CD14-positive monocyte (primary cell): ENCODE measurements at regions not wholly inside any gene's neighbourhood (a gene's known extent, or its start where the extent isn't known, plus 50 kb on each side); places are given as distances from the start of the nearest gene placed in this dataset.

Experiments used
- DNase-seq, 3 donors: peaks; one replicate each; pipeline ENCODE4 v3.0.0-alpha.2; 2011 to 2022
- H2AFZ ChIP-seq: 2 replicates; pipeline ENCODE4 v1.6.0; 2012; ENCODE audit warnings: mild to moderate bottlenecking, low read depth, low read length, inconsistent platforms; ENCODE audit not compliant: insufficient read depth, poor library complexity, severe bottlenecking
- H3K27ac ChIP-seq, 2 donors: 1 replicate in 1 of 2; 2 replicates in 1 of 2; pipeline ENCODE4 v1.5.1; 2012 to 2013; ENCODE audit warnings: low read length in 2 of 2, control low read depth in 1 of 2, inconsistent platforms in 1 of 2, low read depth in 1 of 2, mild to moderate bottlenecking in 1 of 2
- H3K27me3 ChIP-seq, 2 donors: one replicate each; pipeline versions ENCODE4 v1.6.0 to v1.6.1; 2011 to 2013; ENCODE audit warnings: low read length in 2 of 2; ENCODE audit not compliant: control insufficient read depth in 2 of 2, insufficient read depth in 2 of 2
- H3K36me3 ChIP-seq, 2 donors: replicated peaks in 1 of 2; 1 replicate in 1 of 2; 2 replicates in 1 of 2; pipeline versions ENCODE4 v1.5.1 to v1.6.1; 2012 to 2013; ENCODE audit warnings: low read length in 2 of 2, control low read depth in 1 of 2, inconsistent platforms in 1 of 2, mild to moderate bottlenecking in 1 of 2; ENCODE audit not compliant: insufficient read depth in 2 of 2, control insufficient read depth in 1 of 2
- H3K4me1 ChIP-seq, 2 donors: 1 replicate in 1 of 2; 2 replicates in 1 of 2; pipeline versions ENCODE4 v1.5.1 to v1.6.1; 2012 to 2013; ENCODE audit warnings: low read length in 2 of 2, control low read depth in 1 of 2, inconsistent platforms in 1 of 2, mild to moderate bottlenecking in 1 of 2, moderate library complexity in 1 of 2; ENCODE audit not compliant: insufficient read depth in 2 of 2, control insufficient read depth in 1 of 2
- H3K4me2 ChIP-seq: replicated peaks from 2 replicates; pipeline ENCODE3; 2012; ENCODE audit warnings: low read length, moderate library complexity, mild to moderate bottlenecking; ENCODE audit not compliant: poor library complexity, severe bottlenecking; ENCODE audit errors: extremely low read depth
- H3K4me3 ChIP-seq, 3 experiments: fragments of 200-600 bp in 1 of 3; sonication (generic) in 1 of 3; replicated peaks in 1 of 3; 1 replicate in 2 of 3; 2 replicates in 1 of 3; pipeline ENCODE4 v1.5.1; 2011 to 2013; ENCODE audit warnings: low read length in 3 of 3, mild to moderate bottlenecking in 3 of 3, control low read depth in 2 of 3, low read depth in 2 of 3, inconsistent platforms in 1 of 3, moderate library complexity in 1 of 3
- H3K79me2 ChIP-seq: 2 replicates; pipeline ENCODE4 v1.6.0; 2012; ENCODE audit warnings: mild to moderate bottlenecking, control low read depth, inconsistent platforms, low read length, moderate library complexity; ENCODE audit not compliant: insufficient read depth
- H3K9ac ChIP-seq: 2 replicates; pipeline ENCODE4 v1.6.0; 2017; ENCODE audit warnings: low read length, mild to moderate bottlenecking; ENCODE audit not compliant: insufficient read depth, poor library complexity, severe bottlenecking
- H3K9me3 ChIP-seq, 2 donors: replicated peaks in 1 of 2; 1 replicate in 1 of 2; 2 replicates in 1 of 2; pipeline versions ENCODE4 v1.5.1 to v1.6.1; 2012 to 2013; ENCODE audit warnings: low read length in 2 of 2, control low read depth in 1 of 2; ENCODE audit not compliant: control insufficient read depth in 1 of 2, insufficient read depth in 1 of 2
- H4K20me1 ChIP-seq: 2 replicates; pipeline ENCODE4 v1.6.0; 2012; ENCODE audit warnings: mild to moderate bottlenecking, low read length, control low read depth, moderate library complexity; ENCODE audit not compliant: insufficient read depth
- H3K27ac Mint-ChIP-seq, 7 donors: one replicate each; pipeline ENCODE4 v1.8.0; 2020; ENCODE audit warnings: mild to moderate bottlenecking in 7 of 7, mixed read lengths in 7 of 7, moderate library complexity in 6 of 7, inconsistent platforms in 2 of 7
- H3K27me3 Mint-ChIP-seq, 3 donors: one replicate each; pipeline ENCODE4 v1.8.0; 2021 to 2022; ENCODE audit warnings: low read depth in 3 of 3, mild to moderate bottlenecking in 3 of 3, mixed read lengths in 3 of 3, moderate library complexity in 3 of 3, inconsistent platforms in 1 of 3
- H3K36me3 Mint-ChIP-seq, 2 donors: one replicate each; pipeline ENCODE4 v1.8.0; 2020; ENCODE audit warnings: mixed read lengths in 2 of 2, inconsistent platforms in 1 of 2, mild to moderate bottlenecking in 1 of 2
- H3K4me1 Mint-ChIP-seq: one replicate; pipeline ENCODE4 v1.8.0; 2020; ENCODE audit warnings: mild to moderate bottlenecking, mixed read lengths
- H3K4me3 Mint-ChIP-seq, 2 donors: one replicate each; pipeline ENCODE4 v1.8.0; 2020; ENCODE audit warnings: mild to moderate bottlenecking in 2 of 2, mixed read lengths in 2 of 2, moderate library complexity in 1 of 2
- H3K9me3 Mint-ChIP-seq, 7 donors: one replicate each; pipeline ENCODE4 v1.8.0; 2020 to 2022; ENCODE audit warnings: mixed read lengths in 7 of 7, mild to moderate bottlenecking in 6 of 7, moderate library complexity in 6 of 7, inconsistent platforms in 2 of 7
- CTCF ChIP-seq: fragments of 200-600 bp; IDR thresholded peaks from one replicate; pipeline ENCODE4 v1.8.0; 2022; ENCODE audit warnings: antibody characterized with exemption, mild to moderate bottlenecking
- WGBS: methylation state at CpG from one replicate; pipeline ENCODE4 v1.1.5; 2013; ENCODE audit warnings: missing lambda C conversion rate; ENCODE audit not compliant: insufficient coverage; 5-methylcytosine and 5-hydroxymethylcytosine counted together
- intact Hi-C, 2 donors: fragments of 100-400 bp; cut with micrococcal nuclease; formaldehyde crosslinking; loops; one replicate each; pipeline versions ENCODE4 v1.15.0 to v1.15.1; 2023

GRCh38 chr9:115445655-115446054, 327.7 kb upstream of the TNC start:
- no peak for TF ChIP-seq CTCF
- DNase-seq: no peak
- H3K4me1 Mint-ChIP-seq: no peaks in the 10 kb centered on the region
- peaks cover 0 to 2% (median 0%) of the 10 kb centered on the region in 3 donors for H3K27me3 Mint-ChIP-seq
- Histone ChIP-seq H3K27ac (no peak overlapping the region), H3K4me1 (no peaks in the 10 kb centered on the region), H3K9me3 (no peaks in the 10 kb centered on the region), H3K27me3 (no peaks in the 10 kb centered on the region), H4K20me1 (no peaks in the 10 kb centered on the region), H3K4me2 (no peak overlapping the region), H3K9ac (no peak overlapping the region), H2AFZ (no peak overlapping the region), H3K4me3 (no peak overlapping the region), H3K36me3 (no peaks in the 10 kb centered on the region), H3K79me2 (no peaks in the 10 kb centered on the region)
- 90% methylated on average over 2 of the region's 3 CpGs for WGBS
- intact Hi-C loops: no loop called here
- no peaks in the 10 kb centered on the region for H3K36me3 Mint-ChIP-seq
- H3K27ac Mint-ChIP-seq: no peak overlapping the region
- H3K9me3 Mint-ChIP-seq: peaks cover 0 to 6% (median 0%) of the 10 kb centered on the region in 7 donors
- no peak overlapping the region for H3K4me3 Mint-ChIP-seq

GRCh38 chr9:115456515-115456914, 338.6 kb upstream of the TNC start:
- H3K4me3 ChIP-seq: no peak overlapping the region
- no peak overlapping the region for H2AFZ ChIP-seq
- intact Hi-C loops: no loop called here
- H3K4me1 Mint-ChIP-seq: no peaks in the 10 kb centered on the region
- no peak overlapping the region for H3K27ac ChIP-seq
- H3K4me3 Mint-ChIP-seq: no peak overlapping the region
- no peaks in the 10 kb centered on the region for H3K36me3 Mint-ChIP-seq
- no peaks in the 10 kb centered on the region for H3K79me2 ChIP-seq
- no peak for DNase-seq
- peaks cover 0 to 18% (median 6%) of the 10 kb centered on the region in 7 donors for H3K9me3 Mint-ChIP-seq
- no peaks in the 10 kb centered on the region for H3K27me3 ChIP-seq
- H3K9me3 ChIP-seq: peaks cover 0 to 4% of the 10 kb centered on the region in 2 donors
- no peak overlapping the region for H3K4me2 ChIP-seq
- TF ChIP-seq CTCF: no peak
- H3K4me1 ChIP-seq: no peaks in the 10 kb centered on the region
- H3K9ac ChIP-seq: no peak overlapping the region
- H3K27me3 Mint-ChIP-seq: peaks cover 0 to 2% (median 0%) of the 10 kb centered on the region in 3 donors
- no peaks in the 10 kb centered on the region for H3K36me3 ChIP-seq
- H3K27ac Mint-ChIP-seq: no peak overlapping the region
- H4K20me1 ChIP-seq: no peaks in the 10 kb centered on the region
